GM12891 (cell line): ENCODE measurements at regions not wholly inside any gene's neighbourhood (a gene's known extent, or its start where the extent isn't known, plus 50 kb on each side); places are given as distances from the start of the nearest gene placed in this dataset.

Source experiments
- DNase-seq: peaks from one replicate; pipeline ENCODE4 v3.0.0; 2011; ENCODE audit warnings: low spot score; ENCODE audit not compliant: insufficient read length
- FAIRE-seq: peaks from 2 replicates; lab custom pipeline; 2011; peaks lifted over from hg19 to GRCh38; lab: Jason Lieb, UNC
- PAX5 ChIP-seq: IDR thresholded peaks from 2 replicates; pipeline ENCODE4 v1.6.1; 2011; ENCODE audit warnings: low read length, moderate library complexity, mild to moderate bottlenecking; ENCODE audit not compliant: insufficient read depth, severe bottlenecking
- POLR2A ChIP-seq: IDR thresholded peaks from 2 replicates; pipeline ENCODE4 v1.6.1; 2011; ENCODE audit warnings: low read depth, low read length, control low read depth
- POLR2AphosphoS5 ChIP-seq: IDR thresholded peaks from 2 replicates; pipeline ENCODE4 v1.6.1; 2011; ENCODE audit warnings: low read depth, low read length, control low read depth
- POU2F2 ChIP-seq: IDR thresholded peaks from 2 replicates; pipeline ENCODE4 v1.6.1; 2011; ENCODE audit warnings: low read depth, mild to moderate bottlenecking, control low read depth, low read length, moderate library complexity
- SPI1 ChIP-seq: IDR thresholded peaks from 2 replicates; pipeline ENCODE4 v1.6.1; 2011; ENCODE audit warnings: low read depth, low read length, control low read depth
- TAF1 ChIP-seq: IDR thresholded peaks from 2 replicates; pipeline ENCODE4 v1.6.1; 2011; ENCODE audit warnings: low read depth, low read length, control low read depth

DNA sequence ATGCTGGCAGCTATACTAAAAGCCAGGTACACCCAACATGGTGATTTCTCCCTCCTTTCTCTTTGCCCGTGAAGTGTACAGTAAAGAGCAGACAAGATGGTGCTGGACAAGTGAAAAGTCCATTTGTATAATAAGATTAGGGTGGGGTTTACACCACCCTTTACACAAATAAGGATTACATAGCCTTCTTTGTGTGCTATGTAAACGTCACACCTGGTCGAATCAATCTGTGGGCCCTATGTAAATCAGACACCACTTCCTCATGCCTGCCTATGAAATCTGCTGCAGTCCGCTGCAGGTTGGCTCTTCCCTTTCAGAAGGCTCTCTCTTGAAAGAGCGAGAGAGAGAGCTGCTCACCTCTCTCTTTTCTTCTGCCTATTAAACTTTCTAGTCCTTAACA, 1054.3 kb upstream of the SLC39A10 start:
- TF ChIP-seq PAX5, result no peak
- no peak for DNase-seq
- no peak for FAIRE-seq

DNA sequence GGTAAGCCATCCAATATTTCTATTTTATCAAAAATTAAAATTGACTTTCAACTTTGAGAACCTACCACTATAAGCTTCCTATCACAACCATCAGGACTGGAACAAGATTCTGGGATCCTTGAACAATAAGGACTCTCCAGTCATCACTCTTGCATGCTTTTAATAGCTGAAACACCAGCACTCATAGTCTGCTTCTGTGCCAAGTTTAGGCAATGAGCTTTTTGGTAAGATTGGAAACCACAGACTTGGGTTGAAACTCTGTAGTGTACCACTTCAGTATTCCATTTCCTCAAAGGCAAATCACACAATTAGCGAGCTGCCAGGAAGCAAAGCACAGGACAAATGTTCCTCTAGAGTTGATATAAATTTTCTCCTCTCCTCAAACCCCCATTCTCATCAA, 1065.8 kb upstream of the SLC39A10 start:
- no peak for DNase-seq
- FAIRE-seq, result no peak
- TF ChIP-seq TAF1 (no peak), SPI1 (no peak), POLR2AphosphoS5 (no peak)

DNA sequence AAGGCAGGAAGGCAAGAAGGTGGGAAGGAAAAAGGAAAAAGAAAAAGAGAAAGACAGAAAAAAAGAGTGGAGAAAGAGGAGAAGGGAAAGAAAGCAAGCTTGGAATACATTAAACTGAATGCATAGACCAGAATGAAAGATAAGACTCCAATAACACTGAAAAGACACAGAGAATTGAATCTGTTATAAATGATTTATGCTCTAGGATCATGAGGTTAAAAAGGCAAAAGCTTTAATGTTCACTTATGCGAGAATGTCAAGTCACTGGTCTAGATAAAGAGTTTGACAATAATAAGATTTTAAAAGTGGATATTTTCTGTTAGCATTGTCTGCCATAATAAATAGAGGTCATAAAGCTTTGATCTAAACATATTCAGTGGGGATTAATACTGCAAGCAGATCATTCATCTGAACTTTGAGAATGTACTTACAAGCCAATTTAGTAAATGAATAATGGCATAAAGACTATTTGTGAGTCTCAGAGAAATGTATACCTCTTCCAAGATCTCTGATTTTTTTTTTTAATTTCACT, 1069.2 kb upstream of the SLC39A10 start:
- TF ChIP-seq POU2F2, result no peak
- no peak for TF ChIP-seq TAF1
- TF ChIP-seq POLR2AphosphoS5, result no peak
- TF ChIP-seq PAX5, result no peak
- TF ChIP-seq POLR2A, result no peak
- no peak for TF ChIP-seq SPI1

DNA sequence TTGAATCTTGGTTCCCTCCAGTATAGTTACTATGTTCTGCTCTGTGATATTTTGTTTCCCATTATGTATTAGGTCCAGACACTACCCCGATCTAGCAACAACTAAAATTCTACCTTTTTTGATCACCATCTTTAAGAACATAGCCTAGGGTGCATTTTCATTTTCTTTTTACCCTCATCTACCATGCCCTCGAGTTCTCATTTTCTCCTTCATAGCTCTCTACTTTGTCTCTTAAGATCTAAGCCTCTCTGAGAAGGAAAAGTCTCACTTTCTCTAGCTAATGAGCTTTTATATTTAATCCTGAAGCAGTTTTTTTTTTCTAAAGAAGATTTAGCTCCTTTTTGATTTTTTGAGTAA, 1089.4 kb upstream of the SLC39A10 start:
- DNase-seq (no peak), FAIRE-seq (no peak)
- no peak for TF ChIP-seq PAX5
- TF ChIP-seq POU2F2, result no peak

More for the DNA sequence above, 1069.2 kb upstream of the SLC39A10 start:
- FAIRE-seq, result no peak
- no peak for DNase-seq

DNA sequence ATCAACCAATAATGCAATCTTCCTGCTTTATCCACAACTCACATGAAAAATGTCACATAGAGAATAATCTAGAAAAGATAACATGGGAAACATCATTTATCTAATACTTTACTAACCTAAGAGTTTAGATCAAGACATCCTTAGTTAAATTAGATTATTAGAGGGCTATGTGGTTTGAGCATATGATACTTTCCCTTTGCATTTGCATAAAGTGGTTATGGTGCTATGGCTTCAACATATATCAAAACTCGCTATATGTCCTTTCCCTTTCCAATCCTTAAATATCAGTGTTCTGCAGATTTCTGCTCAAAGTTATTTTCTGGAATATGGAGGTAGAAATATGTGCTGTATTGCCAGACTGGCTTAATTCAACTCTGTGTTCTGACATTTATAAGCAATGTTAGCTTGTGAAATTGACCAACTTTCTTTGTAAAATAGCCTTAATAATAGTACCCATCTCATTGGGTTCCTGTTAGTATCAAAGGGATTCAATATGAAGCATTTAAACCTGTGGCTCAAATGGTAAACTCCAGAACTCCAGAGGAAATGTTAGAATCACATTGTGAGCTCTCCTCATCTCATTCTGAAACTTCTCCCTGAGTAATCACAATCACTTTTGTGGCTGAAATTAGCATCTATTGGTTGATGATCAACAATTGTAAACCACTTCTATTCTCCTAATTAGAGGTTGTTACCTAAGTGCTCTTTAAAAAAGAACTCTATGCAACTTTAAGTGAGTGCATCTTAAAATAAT, 1089.9 kb upstream of the SLC39A10 start:
- no peak for FAIRE-seq
- DNase-seq, result no peak
- TF ChIP-seq POU2F2 (no peak), TAF1 (no peak), SPI1 (no peak), POLR2A (no peak), POLR2AphosphoS5 (no peak), PAX5 (no peak)

DNA sequence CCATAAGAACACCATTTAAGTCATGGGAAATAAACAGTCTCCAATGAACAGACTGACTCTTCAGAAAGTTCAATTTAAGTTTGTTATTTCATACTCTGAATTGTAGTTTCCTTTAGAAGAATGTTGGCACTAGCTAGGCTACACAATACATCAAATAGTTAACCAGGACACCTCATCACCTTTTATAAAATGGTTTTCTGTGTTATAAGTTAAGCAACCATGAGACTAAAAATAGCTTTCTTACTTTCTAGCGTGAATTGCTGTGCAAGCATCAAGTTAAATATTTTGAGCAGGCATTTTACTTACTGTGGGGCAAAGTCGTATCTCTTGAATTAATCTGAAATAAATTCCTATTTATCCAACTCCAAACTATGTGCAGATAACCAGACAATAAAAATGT, 1092.6 kb upstream of the SLC39A10 start:
- no peak for TF ChIP-seq PAX5
- TF ChIP-seq TAF1, result no peak
- no peak for TF ChIP-seq POLR2AphosphoS5
- TF ChIP-seq POLR2A, result no peak
- TF ChIP-seq SPI1, result no peak
- no peak for TF ChIP-seq POU2F2
- FAIRE-seq, result no peak
- DNase-seq, result no peak

GRCh38 chr2:194562329-194562728, 1094.7 kb upstream of the SLC39A10 start:
- FAIRE-seq (no peak), DNase-seq (no peak)
- TF ChIP-seq PAX5 (no peak), POLR2A (no peak), POU2F2 (no peak), TAF1 (no peak), POLR2AphosphoS5 (no peak), SPI1 (no peak)

DNA sequence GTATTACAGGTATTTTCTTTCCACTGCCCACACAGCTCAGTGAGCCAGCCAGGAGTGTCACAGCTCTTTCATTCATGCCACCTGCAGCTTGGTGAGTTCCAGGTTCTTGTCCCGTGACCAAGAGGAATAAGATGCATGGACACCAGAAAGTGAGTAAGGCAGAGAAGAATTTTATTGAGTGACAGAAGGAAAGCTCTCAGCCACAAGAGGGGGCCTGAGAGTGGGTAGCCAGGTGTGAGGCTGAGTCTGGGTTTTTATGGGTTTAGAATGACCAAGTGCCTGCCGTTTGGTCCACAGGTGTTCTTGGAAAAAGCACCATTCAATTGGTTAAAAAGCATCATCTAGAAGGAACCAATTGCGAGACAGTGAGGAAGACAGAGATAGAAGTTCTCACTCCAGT, 1097.1 kb upstream of the SLC39A10 start:
- no peak for DNase-seq
- TF ChIP-seq POLR2A (no peak), POLR2AphosphoS5 (no peak), PAX5 (no peak), SPI1 (no peak), POU2F2 (no peak), TAF1 (no peak)
- FAIRE-seq, result no peak

- no peak for TF ChIP-seq SPI1
- no peak for DNase-seq
- FAIRE-seq, result no peak
These were observed 1097.5 kb upstream of the SLC39A10 start for GRCh38 chr2:194559523-194559922.

DNA sequence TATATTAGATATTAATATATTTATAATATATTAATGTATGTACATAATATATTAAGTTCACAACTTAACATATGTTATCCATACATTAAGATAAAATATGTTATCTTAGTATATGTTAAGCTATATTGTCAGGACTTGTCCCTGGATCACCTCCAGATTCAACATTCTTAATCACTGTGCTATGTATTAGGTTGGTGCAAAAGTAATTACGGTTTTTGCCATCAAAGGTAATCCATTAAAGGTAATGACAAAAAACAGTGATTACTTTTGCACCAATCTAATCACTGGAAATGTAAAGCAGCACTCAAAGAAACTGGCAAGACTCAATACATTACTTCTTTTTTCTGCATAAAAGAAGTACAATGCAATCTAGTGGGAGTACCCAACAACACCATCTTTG, 1099.0 kb upstream of the SLC39A10 start:
- TF ChIP-seq POLR2A (no peak), PAX5 (no peak), SPI1 (no peak), TAF1 (no peak), POU2F2 (no peak), POLR2AphosphoS5 (no peak)
- FAIRE-seq, result no peak
- DNase-seq, result no peak

DNA sequence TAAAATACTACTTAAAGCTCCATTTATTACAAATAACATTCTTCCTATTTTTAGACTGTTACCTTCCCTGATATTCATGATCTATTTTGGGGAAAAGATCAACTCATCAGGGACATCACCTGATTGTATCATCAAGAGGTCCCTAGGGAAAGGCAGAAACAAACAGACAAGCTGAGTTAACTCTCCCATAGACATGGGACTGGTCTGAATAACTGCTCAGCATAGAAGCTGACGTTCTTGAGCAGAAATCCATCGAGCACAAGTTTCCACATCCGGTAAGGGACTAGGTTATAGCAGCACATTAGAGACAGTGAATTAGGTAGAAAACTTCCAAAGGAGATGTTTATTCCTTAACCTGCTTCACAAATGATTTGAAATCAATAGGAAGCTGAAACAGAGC, 1100.4 kb upstream of the SLC39A10 start:
- FAIRE-seq, result no peak
- TF ChIP-seq SPI1 (no peak), POU2F2 (no peak), PAX5 (no peak), TAF1 (no peak), POLR2AphosphoS5 (no peak), POLR2A (no peak)
- DNase-seq, result no peak
